ENCODE measurements at regions not wholly inside any gene's neighbourhood (a gene's known extent, or its start where the extent isn't known, plus 50 kb on each side); places are given as distances from the start of the nearest gene placed in this dataset.
"Not testable (repeated sequence)": the region's sequence is repeated elsewhere in the genome, so short reads cannot be mapped to it uniquely, and the experiment has no call there.

DNA sequence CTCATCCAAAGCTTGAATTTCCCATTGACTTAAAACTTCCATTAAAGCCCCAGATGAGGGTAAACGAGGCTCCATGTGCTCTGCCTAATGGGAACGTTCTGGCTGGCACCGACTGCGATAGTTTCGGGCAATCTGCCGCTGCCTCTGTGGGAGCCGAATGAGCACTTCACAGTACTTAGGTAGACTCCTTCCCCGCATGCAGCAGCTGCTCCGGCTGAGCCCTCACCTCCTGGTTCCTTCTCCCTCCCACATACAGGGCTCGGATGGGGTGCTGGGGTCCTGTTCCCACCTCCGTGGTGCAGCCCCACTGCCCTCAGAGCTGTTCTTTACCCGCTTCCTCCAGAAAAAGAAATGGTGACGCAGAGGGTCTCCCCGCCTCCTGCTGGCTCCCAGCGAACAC lies 476.5 kb upstream of the SALL3 start:
- TF ChIP-seq, protein P1, sequence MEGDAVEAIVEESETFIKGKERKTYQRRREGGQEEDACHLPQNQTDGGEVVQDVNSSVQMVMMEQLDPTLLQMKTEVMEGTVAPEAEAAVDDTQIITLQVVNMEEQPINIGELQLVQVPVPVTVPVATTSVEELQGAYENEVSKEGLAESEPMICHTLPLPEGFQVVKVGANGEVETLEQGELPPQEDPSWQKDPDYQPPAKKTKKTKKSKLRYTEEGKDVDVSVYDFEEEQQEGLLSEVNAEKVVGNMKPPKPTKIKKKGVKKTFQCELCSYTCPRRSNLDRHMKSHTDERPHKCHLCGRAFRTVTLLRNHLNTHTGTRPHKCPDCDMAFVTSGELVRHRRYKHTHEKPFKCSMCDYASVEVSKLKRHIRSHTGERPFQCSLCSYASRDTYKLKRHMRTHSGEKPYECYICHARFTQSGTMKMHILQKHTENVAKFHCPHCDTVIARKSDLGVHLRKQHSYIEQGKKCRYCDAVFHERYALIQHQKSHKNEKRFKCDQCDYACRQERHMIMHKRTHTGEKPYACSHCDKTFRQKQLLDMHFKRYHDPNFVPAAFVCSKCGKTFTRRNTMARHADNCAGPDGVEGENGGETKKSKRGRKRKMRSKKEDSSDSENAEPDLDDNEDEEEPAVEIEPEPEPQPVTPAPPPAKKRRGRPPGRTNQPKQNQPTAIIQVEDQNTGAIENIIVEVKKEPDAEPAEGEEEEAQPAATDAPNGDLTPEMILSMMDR (IDR thresholded peaks at IDR 0.05), result no peak
- no peak for TF ChIP-seq POLR2A (IDR thresholded peaks at IDR 0.05)
- Histone ChIP-seq H3K4me1 (no peaks in the 10 kb centered on the region), H3K4me3 (no peak overlapping the region), H3K36me3 (ENCODE audit: low read depth, missing control alignments) (no peaks in the 10 kb centered on the region), H3K27ac (no peak overlapping the region), H3K9me3 (no peaks in the 10 kb centered on the region), H3K27me3 (no peaks in the 10 kb centered on the region)
- no peak for DNase-seq
- WGBS, 2 donors, result 93 to 95% methylated on average over 11 to 15 of the region's 15 CpGs
- intact Hi-C loops (cut with DNase I; ENCODE audit: low total_unique reads), result no loop called here

DNA sequence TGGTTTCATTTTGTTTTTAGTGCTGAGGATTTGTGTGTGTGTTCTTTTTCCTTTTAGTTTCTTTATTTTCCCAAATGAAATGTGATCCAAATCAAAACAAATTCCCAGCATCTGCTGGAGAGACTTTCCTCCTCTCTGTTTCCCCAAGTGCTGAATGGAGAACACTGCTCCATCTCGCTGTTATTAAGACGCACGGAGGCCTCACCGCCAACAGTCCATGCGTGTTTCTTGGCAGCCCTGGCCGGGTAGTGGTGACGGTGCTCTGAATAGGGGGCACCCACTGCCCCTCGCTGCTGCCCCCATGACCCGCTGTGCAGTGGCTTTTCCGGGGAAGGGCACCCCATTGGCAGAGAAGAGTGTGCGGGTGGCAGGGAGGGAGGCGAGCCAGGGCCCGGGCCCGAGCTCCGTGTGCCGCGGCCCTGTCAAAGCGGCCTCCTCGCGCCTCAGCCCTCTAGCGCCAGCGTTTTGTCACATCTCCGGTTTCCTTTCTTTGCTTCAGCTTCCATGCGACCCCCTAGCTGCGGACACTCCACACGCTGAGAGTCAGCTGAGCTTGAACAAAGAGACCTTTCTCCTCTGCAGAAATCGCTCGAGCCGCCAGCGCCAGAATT lies 473.7 kb upstream of the SALL3 start:
- DNase-seq, result no peak
- H3K9me3 ChIP-seq, result no peaks in the 10 kb centered on the region
- no peak overlapping the region for H3K4me3 ChIP-seq
- no peaks in the 10 kb centered on the region for H3K36me3 ChIP-seq (ENCODE audit: low read depth, missing control alignments)
- intact Hi-C loops (cut with DNase I; ENCODE audit: low total_unique reads), result no loop called here
- no peaks in the 10 kb centered on the region for H3K4me1 ChIP-seq
- 62 to 83% methylated on average over 30 of the region's 30 CpGs for WGBS, 2 donors
- no peaks in the 10 kb centered on the region for H3K27me3 ChIP-seq
- TF ChIP-seq POLR2A (IDR thresholded peaks at IDR 0.05), result no peak
- TF ChIP-seq, protein P1 (IDR thresholded peaks at IDR 0.05), result no peak
- no peak overlapping the region for H3K27ac ChIP-seq

DNA sequence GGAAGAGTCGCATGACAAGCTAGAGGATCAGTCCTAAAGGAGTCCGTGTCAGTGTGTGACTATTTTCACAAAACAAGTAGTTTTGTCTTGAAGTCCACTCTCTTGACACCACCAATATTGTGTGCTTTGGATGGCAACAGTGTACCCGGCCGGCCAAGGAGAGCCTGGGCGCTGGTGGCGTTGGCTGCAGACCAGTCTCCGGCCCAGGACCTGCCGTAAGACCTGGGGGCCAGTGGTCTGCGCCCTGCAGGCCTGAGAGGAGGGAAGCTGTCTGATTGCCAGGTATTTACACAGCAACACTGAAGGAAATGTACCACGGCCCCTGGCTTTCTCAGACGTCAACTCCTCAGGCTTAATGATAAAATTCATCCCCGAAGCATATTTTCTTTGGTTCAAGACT lies 472.4 kb upstream of the SALL3 start:
- 83 to 86% methylated on average over 11 to 12 of the region's 12 CpGs for WGBS, 2 donors
- Histone ChIP-seq H3K36me3 (ENCODE audit: low read depth, missing control alignments) (no peaks in the 10 kb centered on the region), H3K4me1 (no peaks in the 10 kb centered on the region), H3K9me3 (no peaks in the 10 kb centered on the region), H3K27ac (no peak overlapping the region), H3K27me3 (no peaks in the 10 kb centered on the region), H3K4me3 (no peak overlapping the region)
- DNase-seq, result no peak
- TF ChIP-seq, protein P1 (IDR thresholded peaks at IDR 0.05), result no peak
- intact Hi-C loops (cut with DNase I; ENCODE audit: low total_unique reads), result no loop called here

DNA sequence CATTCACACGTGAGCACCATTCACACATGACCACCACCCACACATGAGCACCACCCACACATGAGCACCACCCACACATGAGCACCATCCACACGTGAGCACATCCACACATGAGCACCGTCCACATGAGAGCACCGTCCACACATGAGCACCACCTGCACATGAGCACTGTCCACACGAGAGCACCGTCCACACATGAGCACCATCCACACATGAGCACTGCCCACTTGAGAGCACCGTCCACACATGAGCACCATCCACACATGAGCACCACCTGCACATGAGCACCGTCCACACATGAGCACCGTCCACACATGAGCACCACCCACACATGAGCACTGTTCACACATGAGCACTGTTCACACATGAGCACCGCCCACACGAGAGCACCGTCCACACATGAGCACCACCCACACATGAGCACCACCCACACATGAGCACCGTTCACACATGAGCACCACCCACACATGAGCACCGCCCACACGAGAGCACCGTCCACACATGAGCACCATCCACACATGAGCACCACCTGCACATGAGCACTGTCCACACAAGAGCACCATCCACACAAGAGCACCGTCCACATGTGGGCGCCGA lies 471.3 kb upstream of the SALL3 start:
- WGBS, 2 donors, result 90 to 91% methylated on average over 15 to 18 of the region's 19 CpGs
- H3K27me3 ChIP-seq; DNase-seq; H3K4me3 ChIP-seq; H3K36me3 ChIP-seq (ENCODE audit: low read depth, missing control alignments); H3K4me1 ChIP-seq; intact Hi-C loops (cut with DNase I; ENCODE audit: low total_unique reads); H3K9me3 ChIP-seq; H3K27ac ChIP-seq: not testable (repeated sequence)

DNA sequence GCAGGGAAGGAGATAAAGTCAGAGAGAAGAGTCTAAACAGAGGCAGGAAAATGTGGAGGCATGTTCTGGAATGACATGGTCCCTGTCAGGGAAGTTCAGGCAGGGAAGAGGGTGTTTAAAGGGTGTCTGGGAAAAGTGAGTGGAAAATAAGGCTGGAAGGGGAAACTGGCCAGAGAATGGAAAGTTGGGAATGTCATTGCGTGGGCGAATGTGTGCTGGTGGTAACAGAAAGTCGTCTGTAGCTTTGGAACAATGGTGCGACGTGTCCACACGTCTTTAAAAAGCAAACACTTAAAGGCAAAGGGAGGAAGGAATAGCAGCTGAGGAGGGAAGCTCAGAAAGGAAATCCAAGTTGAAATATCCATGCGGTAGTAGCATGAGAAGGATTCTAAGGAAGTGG lies 469.5 kb upstream of the SALL3 start:
- Histone ChIP-seq H3K4me1 (no peaks in the 10 kb centered on the region), H3K9me3 (no peaks in the 10 kb centered on the region), H3K27ac (no peak overlapping the region), H3K36me3 (ENCODE audit: low read depth, missing control alignments) (no peaks in the 10 kb centered on the region), H3K4me3 (no peak overlapping the region), H3K27me3 (no peaks in the 10 kb centered on the region)
- WGBS, 2 donors, result 33 to 54% methylated on average over 7 of the region's 7 CpGs
- no peak for DNase-seq
- intact Hi-C loops (cut with DNase I; ENCODE audit: low total_unique reads), result no loop called here
- TF ChIP-seq, protein P1 (IDR thresholded peaks at IDR 0.05), result no peak
- no peak for TF ChIP-seq POLR2A (IDR thresholded peaks at IDR 0.05)
